Dedifferentiated amniotic fluid mesenchymal stem cell (primary cell): ENCODE measurements at regions not wholly inside any gene's neighbourhood (a gene's known extent, or its start where the extent isn't known, plus 50 kb on each side); places are given as distances from the start of the nearest gene placed in this dataset.
A peak's percentile ranks its signal among the peaks of the same experiment; 100 is the strongest.

Experiments
- DNase-seq: peaks from one replicate; pipeline ENCODE4 v3.0.0-alpha.2; 2016; ENCODE audit errors: extremely low spot score

DNA sequence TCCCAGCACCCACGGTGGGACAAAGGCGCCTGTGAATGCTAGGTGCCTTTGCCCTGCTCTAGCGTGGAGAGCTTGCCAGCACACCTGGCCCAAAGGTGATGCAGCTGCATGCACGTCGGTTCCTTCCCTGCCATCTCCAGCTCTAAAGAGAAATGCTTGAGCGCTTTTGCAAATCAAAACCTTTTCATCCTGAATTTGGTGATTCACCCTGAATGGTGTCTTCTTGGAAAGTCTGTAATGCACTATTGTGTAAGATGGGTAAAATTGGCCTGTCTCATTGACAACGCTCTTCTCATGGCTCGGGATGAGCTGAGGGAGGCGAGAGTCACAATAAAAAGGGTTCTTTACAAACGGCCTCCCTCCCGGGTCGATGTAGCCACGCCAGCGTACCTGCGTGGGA is 103.1 kb upstream of the ID4 start:
- no peak for DNase-seq

DNA sequence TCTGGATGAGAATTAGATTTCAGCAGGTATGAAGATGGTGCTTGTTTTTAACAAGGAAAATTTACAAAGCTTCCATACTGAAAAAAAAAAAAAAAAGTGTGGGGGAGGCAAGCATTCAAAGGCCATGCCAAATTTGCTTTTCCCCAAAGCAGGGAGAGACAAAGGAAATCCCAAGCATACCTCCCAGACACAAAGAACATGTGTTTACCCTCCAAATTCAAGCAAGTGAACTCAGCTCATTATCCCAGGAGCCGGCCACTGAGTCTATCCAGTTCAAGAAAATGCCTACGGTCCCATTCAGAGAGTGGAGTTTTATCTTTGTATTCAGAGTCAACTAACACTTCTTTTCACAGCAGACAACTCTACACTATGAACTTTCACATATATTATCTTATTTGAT is 102.7 kb upstream of the ID4 start:
- DNase-seq, result no peak

DNA sequence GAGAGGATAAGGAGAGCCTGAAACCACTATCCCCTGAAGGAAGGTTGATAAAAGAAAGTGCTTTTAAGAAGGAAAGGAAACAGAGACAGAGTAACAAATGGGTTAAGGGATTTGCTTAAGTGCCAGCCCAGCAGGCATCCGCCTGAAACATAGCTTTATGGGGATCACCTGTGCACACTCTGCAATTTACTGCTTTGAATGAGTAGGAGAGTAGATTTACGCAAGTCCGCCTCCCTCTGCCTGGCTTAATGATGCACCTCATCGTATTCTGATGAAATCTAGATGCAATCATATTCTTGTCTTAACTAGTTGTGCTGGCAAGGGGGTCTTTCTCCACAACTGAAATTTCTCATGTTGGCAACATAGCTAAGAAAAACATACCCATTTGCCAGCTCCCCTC is 101.1 kb upstream of the ID4 start:
- DNase-seq, result no peak

DNA sequence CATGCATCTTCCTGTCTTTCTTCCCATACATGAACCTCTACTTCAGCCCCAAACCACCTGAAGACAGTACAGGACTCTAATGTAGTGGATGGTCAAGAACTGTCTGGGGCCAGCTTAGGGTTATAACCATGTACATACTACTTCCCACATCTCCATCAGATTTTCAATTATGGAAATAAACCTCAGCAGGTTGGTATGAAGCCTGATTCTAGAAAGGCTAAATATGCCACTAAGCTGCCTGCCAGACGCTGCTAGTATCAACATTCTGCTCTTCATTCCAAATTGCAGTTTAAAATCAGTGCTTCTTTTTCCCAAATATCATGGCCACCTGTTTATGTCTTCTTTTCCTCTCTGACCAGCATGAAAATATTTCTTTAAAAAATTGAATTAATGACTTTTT is 99.2 kb upstream of the ID4 start:
- no peak for DNase-seq

DNA sequence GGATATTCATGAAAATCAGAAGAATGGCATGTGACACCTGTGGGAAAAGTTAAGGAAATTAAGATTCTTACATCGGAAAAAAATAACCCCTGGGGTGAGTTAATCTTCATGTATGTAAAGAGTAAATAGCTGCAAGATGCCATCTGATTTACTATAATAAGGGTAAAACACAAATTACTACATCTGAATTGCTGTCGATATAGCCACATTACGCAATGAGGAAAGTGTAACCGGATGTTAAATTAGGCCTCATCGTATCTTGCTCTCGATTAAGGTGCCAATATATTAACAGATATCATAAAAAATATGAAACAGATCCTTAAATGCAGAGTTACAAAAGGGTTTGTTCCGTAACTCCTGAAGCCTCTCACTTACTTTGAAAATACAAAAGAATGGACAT is 87.4 kb upstream of the ID4 start:
- no peak for DNase-seq

DNA sequence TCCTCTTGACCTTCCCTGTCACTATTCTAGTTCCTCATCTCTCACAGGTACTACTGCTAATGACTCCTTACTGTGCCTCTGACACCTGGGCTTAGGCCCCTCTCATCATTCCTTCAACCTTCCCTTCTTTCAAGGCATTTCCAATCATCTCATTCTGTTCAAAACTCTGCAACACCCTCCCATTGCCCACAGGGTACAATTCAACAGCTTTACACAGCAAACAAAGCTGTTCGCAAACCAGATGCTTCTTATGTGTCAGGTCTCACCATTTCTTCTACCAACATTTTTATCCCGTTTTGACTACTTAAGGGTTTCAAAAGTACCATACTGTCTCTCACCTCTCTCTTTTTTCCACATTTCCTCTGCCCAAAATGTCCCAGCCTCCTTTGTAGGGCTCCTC is 84.4 kb upstream of the ID4 start:
- no peak for DNase-seq

DNA sequence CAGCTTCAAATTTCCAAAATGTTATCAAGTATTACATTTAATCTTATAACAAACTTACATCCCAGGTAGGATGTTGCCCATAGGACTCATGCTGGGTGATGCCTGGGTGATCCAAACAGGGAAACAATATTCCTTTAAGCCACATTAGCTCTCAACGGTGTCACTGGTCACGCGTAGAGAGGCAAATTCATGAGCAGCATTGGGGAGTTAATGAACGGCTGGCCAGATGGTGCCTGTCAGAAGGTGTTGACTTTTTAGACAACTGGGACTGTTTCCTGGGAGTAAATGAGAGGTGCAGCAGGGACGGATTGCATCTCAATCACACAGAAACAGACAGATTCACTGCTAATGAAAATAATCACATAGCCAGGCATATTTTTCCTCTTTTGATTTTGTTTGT is 83.3 kb upstream of the ID4 start:
- DNase-seq, result no peak

DNA sequence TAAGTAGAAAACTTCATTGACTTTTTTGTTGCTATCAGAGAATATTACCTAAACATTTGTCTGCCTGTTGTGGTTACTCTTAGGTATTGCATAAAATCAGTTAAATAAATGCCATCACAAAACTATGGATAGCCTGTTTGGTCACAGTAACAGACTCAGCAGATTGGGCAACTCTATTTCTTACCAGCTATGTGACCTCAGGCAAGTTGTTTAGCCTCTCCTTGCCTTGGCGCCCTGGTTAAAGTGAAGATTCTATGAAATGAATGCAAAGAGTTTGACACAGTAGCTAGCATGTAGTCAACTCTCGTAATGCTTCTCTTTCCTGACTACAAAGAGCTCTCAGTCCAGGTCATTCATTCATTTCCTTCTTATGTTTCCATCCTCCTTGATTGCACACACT is 82.5 kb upstream of the ID4 start:
- DNase-seq, result no peak

DNA sequence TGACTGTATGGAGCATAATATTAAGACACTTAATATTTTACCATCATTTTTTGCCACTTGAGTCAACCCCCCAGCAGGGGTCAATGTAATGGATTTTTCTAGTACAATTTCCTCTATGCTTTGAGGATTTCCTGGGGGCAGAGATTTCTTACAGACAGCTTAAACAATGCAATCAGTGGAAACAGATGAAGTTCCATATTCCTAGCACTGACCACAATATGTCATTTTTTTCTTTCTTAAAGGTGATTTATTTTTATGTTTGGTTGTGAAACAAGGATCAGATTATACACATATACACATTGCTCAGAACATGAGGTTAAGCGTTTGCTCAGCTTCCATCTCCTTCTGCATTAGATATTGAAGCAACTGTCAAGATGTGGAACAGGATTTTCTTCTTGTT is 82.0 kb upstream of the ID4 start:
- no peak for DNase-seq

DNA sequence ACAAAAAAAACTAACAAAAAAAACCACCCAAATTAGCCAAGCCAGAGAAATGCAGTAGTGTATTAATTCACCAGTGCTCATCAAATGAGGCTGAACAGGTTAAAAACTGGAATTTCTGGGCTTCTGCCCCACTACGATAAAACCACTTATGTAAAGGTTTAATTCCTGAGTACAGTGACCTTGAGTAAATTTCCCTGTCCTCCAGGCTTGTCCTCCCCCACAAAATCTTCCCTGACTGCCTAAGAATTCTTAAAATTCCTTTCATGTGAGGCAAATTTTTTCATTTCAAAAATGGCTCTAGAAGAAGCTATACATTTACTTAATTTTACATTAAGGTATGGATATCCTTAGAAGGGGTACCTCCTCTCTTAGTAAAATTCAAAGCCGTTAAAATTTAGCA is 80.1 kb upstream of the ID4 start:
- DNase-seq, result peak; percentile 29

DNA sequence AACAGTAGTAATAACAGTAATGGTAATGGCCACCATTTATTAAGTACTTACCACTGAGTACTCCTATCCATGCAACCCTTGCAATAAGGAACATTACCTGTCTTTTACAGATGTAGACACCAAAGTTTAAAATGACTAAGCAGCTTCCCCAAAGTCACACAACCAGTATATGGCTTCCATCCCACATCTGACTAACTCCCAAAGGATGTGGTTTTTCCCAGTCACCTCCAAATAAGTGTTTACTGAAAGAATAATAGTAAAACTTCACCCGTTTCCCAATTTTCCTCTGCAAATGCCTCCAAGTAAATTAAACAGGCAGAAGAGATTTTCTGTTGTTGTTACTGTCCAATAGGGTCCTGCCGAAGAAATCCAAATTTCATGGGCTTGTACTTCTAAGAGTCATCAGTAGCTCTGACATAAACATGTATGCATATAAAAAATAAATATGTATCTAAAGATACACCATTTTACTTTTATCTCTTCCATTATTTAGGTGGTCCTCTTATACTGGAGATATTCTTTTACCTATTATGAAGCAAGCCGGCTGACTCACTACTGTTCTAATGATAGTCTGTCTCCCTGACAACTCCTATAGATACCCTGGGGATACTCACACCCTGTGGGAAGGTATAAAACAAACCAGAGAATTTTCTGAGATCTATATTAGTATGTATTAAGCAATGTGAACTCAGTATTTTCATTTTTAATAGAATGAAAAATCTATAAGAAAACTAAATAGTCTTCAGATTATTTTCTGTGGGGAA is 77.9 kb upstream of the ID4 start:
- DNase-seq, result peak; percentile 36

DNA sequence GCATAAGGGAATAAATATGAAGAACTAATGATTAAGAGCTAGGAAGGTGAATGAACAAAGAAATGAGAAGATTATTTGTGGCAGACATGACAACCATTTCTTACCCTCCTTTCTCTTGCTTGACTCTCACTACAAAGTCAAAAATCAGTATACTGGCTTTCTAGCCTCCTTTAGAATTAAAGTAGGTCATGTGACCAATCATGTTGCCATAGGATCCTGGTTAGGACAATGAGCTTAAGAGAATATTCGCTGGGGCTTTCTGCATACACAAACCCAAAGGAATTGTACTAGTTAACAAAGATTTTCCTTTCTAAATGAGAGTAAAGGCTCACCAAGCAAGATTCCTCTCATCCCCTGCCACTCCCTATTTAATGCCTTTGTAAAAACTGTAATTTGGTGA is 76.0 kb upstream of the ID4 start:
- no peak for DNase-seq

DNA sequence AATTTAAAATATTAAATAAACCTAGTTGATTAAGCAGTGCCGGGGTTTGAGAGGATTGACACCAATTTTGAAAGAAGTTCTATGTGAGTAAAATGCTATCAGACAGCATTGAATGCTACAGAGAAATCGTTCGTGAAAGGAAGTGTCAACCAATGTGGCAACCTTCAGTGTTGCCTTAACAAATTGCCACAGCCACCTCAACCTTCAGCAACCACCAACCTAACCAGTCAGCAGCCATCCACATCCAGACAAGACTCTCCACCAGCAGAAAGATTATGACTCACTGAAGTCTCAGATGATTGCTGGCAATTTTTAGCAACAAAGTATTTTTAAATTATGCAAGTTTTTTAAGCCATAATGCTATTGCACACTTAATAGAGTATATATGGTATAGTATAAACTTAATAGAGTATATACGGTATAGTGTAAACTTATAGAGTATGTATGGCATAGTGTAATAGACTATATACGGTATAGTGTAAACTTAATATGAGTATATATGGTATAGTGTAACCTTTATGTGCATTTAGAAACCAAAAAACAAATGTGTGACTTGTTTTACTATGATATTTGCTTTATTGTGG is 65.3 kb upstream of the ID4 start:
- no peak for DNase-seq

DNA sequence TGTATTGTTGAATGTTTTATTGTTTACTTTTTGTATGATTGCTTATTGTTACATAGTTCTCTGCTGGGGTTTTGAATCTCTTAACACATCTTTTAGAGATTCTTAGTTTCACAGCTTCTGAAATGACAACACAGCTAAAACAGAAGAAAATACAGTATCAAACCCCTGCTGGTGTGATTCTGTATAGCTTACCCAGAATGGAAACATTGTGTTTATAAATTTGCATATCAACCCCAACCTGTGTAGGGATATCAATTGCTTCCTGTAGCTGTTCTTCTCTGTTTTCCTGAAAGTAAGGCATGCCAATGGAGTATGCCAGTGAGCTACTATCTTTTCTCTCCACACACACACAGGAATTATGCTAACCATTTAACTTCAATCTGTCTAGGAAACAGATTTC is 64.3 kb upstream of the ID4 start:
- DNase-seq, result no peak

DNA sequence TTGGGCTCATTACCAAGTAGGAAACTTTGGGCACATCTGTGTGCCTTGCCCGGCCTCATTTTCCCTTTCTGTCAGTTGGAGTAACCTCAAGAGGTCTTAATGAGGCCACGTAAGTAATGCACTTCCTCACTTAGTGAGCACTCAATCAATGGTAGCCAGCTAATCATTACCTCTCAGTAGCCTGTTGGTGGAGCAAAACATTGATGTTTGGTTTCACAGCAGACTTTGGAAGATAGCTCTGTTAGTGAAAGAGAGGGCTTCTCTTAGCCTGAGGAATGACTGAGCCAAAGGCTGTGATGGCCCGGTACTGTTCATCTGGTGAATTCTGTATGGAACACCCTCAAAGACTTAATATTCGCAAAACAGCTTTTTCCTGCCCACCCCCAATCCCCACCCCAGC is 55.9 kb upstream of the ID4 start:
- DNase-seq, result no peak

DNA sequence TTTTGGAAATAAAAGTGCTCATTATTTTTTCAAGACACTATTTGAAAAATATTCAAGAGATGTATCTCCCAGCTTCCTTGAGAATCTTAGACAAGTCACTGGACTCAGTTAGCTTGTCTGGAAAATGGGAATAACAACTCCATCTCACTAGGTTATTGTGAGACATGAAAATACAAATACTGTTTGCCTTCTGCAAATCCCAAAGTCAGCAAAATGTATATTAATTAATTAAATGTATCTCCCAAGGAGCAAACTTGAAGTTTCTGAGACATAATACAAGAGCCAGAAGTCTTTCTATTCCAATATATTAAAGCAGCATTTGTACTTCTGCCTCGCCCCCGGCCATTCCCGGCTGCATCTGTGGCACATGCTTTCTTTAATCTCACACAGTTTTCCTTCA is 54.6 kb upstream of the ID4 start:
- no peak for DNase-seq
